ENCODE measurements at regions not wholly inside any gene's neighbourhood (a gene's known extent, or its start where the extent isn't known, plus 50 kb on each side); places are given as distances from the start of the nearest gene placed in this dataset.

- no peak for DNase-seq
- Histone ChIP-seq H3K36me3 (no peaks in the 10 kb centered on the region), H3K9me3 (no peaks in the 10 kb centered on the region), H3K4me3 (ENCODE audit: low read depth, low read length) (no peak overlapping the region), H3K4me1 (no peaks in the 10 kb centered on the region), H3K27me3 (no peaks in the 10 kb centered on the region)
- TF ChIP-seq CTCF (IDR thresholded peaks at IDR 0.05; ENCODE audit: low read depth, low read length): no peak
These were observed 156.5 kb upstream of the PLEKHG7 start for GRCh38 chr12:92546259-92546634.

GRCh38 chr12:92544322-92544721 is 158.5 kb upstream of the PLEKHG7 start:
- H3K27me3 ChIP-seq: no peaks in the 10 kb centered on the region
- H3K36me3 ChIP-seq: no peaks in the 10 kb centered on the region
- no peaks in the 10 kb centered on the region for H3K9me3 ChIP-seq
- no peak for DNase-seq
- TF ChIP-seq CTCF (IDR thresholded peaks at IDR 0.05; ENCODE audit: low read depth, low read length): no peak
- no peaks in the 10 kb centered on the region for H3K4me1 ChIP-seq
- H3K4me3 ChIP-seq (ENCODE audit: low read depth, low read length): no peak overlapping the region

- Histone ChIP-seq H3K4me1 (no peaks in the 10 kb centered on the region), H3K4me3 (ENCODE audit: low read depth, low read length) (no peak overlapping the region), H3K27me3 (no peaks in the 10 kb centered on the region), H3K36me3 (no peaks in the 10 kb centered on the region), H3K9me3 (no peaks in the 10 kb centered on the region)
- no peak for TF ChIP-seq CTCF (IDR thresholded peaks at IDR 0.05; ENCODE audit: low read depth, low read length)
- no peak for DNase-seq
These were observed 158.9 kb upstream of the PLEKHG7 start for GRCh38 chr12:92543840-92544239.

DNA sequence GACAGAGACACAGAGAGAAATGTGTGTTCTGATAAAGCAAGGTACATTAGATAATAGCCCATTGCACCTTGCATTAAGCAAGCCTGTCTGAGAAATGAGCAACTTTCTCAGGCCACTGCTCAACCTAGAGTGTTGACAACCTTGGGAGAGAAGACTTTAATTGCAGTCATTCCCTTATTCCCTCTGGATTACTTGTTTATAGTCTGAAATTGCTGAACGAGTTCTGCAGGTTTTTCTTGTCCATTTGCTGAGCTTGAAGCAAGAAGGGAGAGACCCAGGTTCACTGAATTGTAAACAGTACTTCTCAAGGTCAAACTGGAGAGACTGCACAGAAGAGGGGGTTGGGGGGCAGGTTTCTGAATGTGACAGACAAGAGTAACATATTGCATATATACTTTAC is 159.4 kb upstream of the PLEKHG7 start:
- no peaks in the 10 kb centered on the region for H3K36me3 ChIP-seq
- H3K4me1 ChIP-seq: no peaks in the 10 kb centered on the region
- no peaks in the 10 kb centered on the region for H3K9me3 ChIP-seq
- no peak for TF ChIP-seq CTCF (IDR thresholded peaks at IDR 0.05; ENCODE audit: low read depth, low read length)
- no peak overlapping the region for H3K4me3 ChIP-seq (ENCODE audit: low read depth, low read length)
- no peaks in the 10 kb centered on the region for H3K27me3 ChIP-seq
- DNase-seq: no peak

DNA sequence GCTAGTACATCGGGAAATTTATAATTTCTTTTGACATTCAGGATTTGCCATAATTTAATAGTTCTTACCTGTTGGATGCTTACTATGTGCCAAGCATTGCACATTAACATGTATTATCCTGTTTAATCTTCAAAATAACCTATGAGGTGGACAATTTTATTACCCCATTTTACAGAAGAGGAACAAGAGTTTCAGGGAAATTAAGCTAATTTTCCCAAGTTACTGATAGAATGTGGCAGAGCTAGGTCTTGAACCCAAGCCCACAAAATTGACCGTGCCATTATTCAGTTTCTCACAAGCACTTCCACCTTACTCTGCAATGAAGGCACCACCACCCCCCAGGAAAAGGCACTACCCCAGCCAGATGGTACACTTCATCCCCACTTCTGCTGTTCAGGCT is 161.1 kb upstream of the PLEKHG7 start:
- no peak for DNase-seq
- Histone ChIP-seq H3K4me3 (ENCODE audit: low read depth, low read length) (no peak overlapping the region), H3K36me3 (no peaks in the 10 kb centered on the region), H3K4me1 (no peaks in the 10 kb centered on the region), H3K27me3 (no peaks in the 10 kb centered on the region), H3K9me3 (no peaks in the 10 kb centered on the region)
- no peak for TF ChIP-seq CTCF (IDR thresholded peaks at IDR 0.05; ENCODE audit: low read depth, low read length)

- DNase-seq: no peak
- Histone ChIP-seq H3K4me1 (no peaks in the 10 kb centered on the region), H3K36me3 (no peaks in the 10 kb centered on the region), H3K27me3 (no peaks in the 10 kb centered on the region), H3K9me3 (no peaks in the 10 kb centered on the region), H3K4me3 (ENCODE audit: low read depth, low read length) (no peak overlapping the region)
- no peak for TF ChIP-seq CTCF (IDR thresholded peaks at IDR 0.05; ENCODE audit: low read depth, low read length)
These were observed 161.9 kb upstream of the PLEKHG7 start for GRCh38 chr12:92540782-92541423.

Measured in BE2C (cell line).